MCF 10A (cell line): ENCODE measurements at regions not wholly inside any gene's neighbourhood (a gene's known extent, or its start where the extent isn't known, plus 50 kb on each side); places are given as distances from the start of the nearest gene placed in this dataset.

Experiments used
- BruUV-seq: library from RNA; stranded (reverse); fragments of 400-500 nt; replicated peaks from 2 replicates; lab custom pipeline; 2021; lab: Mats Ljungman, UMichigan
- CTCF ChIA-PET: fragments of 300-600 bp; sonication (Branson Sonifier 250); formaldehyde crosslinking; extraction: SDS; loops from one replicate; lab custom pipeline; 2021; ENCODE audit warnings: antibody characterized with exemption, inconsistent platforms; lab: Yijun Ruan, JAX
- POLR2A ChIA-PET: fragments of 300-600, 350-650 bp; sonication (Branson Sonifier 250); formaldehyde crosslinking; extraction: SDS; loops from one replicate; lab custom pipeline; 2020; ENCODE audit warnings: antibody characterized with exemption, inconsistent platforms; lab: Yijun Ruan, JAX
- DNase-seq: peaks from one replicate; pipeline ENCODE4 v3.0.0-alpha.2; 2018; ENCODE audit not compliant: unreplicated experiment
- H3K27ac Mint-ChIP-seq: one replicate; pipeline ENCODE4 v1.8.0; 2022; ENCODE audit warnings: mild to moderate bottlenecking, low read depth, mixed read lengths; ENCODE audit not compliant: unreplicated experiment
- H3K27me3 Mint-ChIP-seq: one replicate; pipeline ENCODE4 v1.8.0; 2022; ENCODE audit warnings: mixed read lengths; ENCODE audit not compliant: insufficient read depth, unreplicated experiment
- H3K36me3 Mint-ChIP-seq: one replicate; pipeline ENCODE4 v1.8.0; 2022; ENCODE audit warnings: mild to moderate bottlenecking, moderate library complexity, mixed read lengths; ENCODE audit not compliant: insufficient read depth, unreplicated experiment
- H3K4me1 Mint-ChIP-seq: one replicate; pipeline ENCODE4 v1.8.0; 2022; ENCODE audit warnings: mixed read lengths; ENCODE audit not compliant: insufficient read depth, unreplicated experiment
- H3K4me3 Mint-ChIP-seq: one replicate; pipeline ENCODE4 v1.8.0; 2022; ENCODE audit warnings: mild to moderate bottlenecking, moderate library complexity, mixed read lengths; ENCODE audit not compliant: unreplicated experiment
- H3K9me3 Mint-ChIP-seq: one replicate; pipeline ENCODE4 v1.8.0; 2022; ENCODE audit warnings: mixed read lengths; ENCODE audit not compliant: unreplicated experiment
- intact Hi-C: fragments of 100-400 bp; cut with micrococcal nuclease; formaldehyde crosslinking; loops from 2 replicates; pipeline ENCODE4 v1.14.1; 2022
- TF ChIP-seq, protein P1 (sequence below): fragments of 200-600 bp; IDR thresholded peaks from one replicate; pipeline ENCODE4 v1.8.0; 2022; ENCODE audit warnings: antibody characterized with exemption, mild to moderate bottlenecking; ENCODE audit not compliant: unreplicated experiment

DNA sequence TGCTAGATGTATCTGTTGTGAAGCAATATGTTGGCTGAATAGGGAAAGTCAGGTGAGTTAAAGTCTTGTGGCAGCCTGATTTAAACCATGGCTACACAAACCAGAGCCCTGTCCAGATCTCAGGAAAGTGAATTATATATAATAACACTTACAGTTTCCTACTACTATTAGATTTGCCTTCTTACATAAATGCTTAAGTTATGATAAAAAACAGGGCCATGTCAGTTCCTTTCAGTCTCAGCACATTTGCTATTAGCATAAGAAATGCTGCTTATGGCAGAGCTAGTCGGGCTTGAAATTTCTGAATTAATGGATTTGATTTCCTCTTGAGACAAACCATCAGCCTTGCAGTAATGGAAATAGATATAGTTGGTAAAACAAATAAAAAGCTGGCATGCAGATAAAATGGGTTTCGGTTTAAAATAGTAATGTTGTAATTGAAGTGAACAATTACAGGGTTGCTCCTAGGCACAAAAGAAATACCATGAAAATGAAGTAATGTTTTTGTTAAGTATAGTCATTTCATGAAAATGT is 664.2 kb upstream of the ZNF608 start:
- peak overlapping the region; percentile 91 for H3K27ac Mint-ChIP-seq
- TF ChIP-seq, protein P1, sequence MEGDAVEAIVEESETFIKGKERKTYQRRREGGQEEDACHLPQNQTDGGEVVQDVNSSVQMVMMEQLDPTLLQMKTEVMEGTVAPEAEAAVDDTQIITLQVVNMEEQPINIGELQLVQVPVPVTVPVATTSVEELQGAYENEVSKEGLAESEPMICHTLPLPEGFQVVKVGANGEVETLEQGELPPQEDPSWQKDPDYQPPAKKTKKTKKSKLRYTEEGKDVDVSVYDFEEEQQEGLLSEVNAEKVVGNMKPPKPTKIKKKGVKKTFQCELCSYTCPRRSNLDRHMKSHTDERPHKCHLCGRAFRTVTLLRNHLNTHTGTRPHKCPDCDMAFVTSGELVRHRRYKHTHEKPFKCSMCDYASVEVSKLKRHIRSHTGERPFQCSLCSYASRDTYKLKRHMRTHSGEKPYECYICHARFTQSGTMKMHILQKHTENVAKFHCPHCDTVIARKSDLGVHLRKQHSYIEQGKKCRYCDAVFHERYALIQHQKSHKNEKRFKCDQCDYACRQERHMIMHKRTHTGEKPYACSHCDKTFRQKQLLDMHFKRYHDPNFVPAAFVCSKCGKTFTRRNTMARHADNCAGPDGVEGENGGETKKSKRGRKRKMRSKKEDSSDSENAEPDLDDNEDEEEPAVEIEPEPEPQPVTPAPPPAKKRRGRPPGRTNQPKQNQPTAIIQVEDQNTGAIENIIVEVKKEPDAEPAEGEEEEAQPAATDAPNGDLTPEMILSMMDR: no peak
- CTCF ChIA-PET: interaction anchor here (0.6 to 1.5 kb wide), 7 partner anchors 18 to 718 kb away, joined by 3 to 4 read pairs (median 3); no protein-coding TSS in a partner anchor
- BruUV-seq: TSS peak; percentile 43
- POLR2A ChIA-PET: interaction anchor here (0.6 to 6.7 kb wide), 22 partner anchors 11 to 1008 kb away, joined by 3 to 106 read pairs (median 5); partner anchors contain the start of gene ZNF608
- no peaks in the 10 kb centered on the region for H3K9me3 Mint-ChIP-seq
- peaks cover 53% of the 10 kb centered on the region for H3K4me1 Mint-ChIP-seq
- intact Hi-C loops: loop anchor here (1.0 to 10.0 kb wide), 7 partner anchors 74 to 816 kb away; partner anchors contain the start of gene ZNF608
- no peaks in the 10 kb centered on the region for H3K36me3 Mint-ChIP-seq
- peak overlapping the region; percentile 44 for H3K4me3 Mint-ChIP-seq
- no peaks in the 10 kb centered on the region for H3K27me3 Mint-ChIP-seq
- DNase-seq: peak; percentile 78

DNA sequence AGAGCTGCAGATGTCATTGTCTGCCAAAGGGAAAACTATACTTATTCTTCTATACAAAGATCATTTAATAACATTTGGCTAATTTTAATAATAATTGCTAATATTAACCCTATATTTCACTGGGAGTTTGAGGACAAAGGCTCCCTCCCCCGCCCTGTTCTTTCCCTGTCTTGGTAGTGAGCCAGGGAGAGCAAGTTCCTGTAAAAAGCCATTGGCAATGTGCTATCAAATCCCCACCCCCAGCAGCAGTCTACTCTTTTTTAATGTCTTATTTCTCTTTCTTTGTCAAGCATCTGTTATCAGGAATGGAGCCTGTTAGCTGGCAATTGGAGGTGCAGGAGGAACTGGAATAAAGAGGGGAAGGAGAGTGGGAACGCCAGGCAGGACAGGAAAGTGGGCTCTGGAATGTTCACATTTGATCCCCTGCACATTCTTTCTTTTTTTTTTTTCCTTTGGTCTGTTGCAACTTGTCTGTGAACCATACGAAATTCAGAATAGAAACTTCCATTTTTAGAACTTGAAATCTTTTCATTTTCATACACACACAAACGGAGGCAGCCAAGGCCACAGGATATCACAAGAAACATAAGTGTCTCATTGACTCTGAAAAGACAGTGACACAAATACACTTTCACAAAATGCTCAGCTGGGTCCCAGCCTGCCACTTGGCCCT is 664.8 kb upstream of the ZNF608 start:
- Mint-ChIP-seq H3K4me3 (peak overlapping the region; percentile 44), H3K9me3 (no peaks in the 10 kb centered on the region), H3K36me3 (no peaks in the 10 kb centered on the region), H3K27me3 (no peaks in the 10 kb centered on the region), H3K27ac (peak overlapping the region; percentile 91), H3K4me1 (peaks cover 53% of the 10 kb centered on the region)
- DNase-seq: peak; percentile 87
- ChIA-PET POLR2A (interaction anchor here (0.6 to 6.7 kb wide), 28 partner anchors 12 to 1008 kb away, joined by 3 to 106 read pairs (median 4); partner anchors contain the start of gene ZNF608), CTCF (interaction anchor here (0.5 to 1.6 kb wide), 16 partner anchors 18 to 1744 kb away, joined by 3 to 5 read pairs (median 3); no protein-coding TSS in a partner anchor)
- intact Hi-C loops: loop anchor here (1.0 to 10.0 kb wide), 7 partner anchors 74 to 816 kb away; partner anchors contain the start of gene ZNF608
- BruUV-seq: TSS peak; percentile 59
- TF ChIP-seq, protein P1: no peak

DNA sequence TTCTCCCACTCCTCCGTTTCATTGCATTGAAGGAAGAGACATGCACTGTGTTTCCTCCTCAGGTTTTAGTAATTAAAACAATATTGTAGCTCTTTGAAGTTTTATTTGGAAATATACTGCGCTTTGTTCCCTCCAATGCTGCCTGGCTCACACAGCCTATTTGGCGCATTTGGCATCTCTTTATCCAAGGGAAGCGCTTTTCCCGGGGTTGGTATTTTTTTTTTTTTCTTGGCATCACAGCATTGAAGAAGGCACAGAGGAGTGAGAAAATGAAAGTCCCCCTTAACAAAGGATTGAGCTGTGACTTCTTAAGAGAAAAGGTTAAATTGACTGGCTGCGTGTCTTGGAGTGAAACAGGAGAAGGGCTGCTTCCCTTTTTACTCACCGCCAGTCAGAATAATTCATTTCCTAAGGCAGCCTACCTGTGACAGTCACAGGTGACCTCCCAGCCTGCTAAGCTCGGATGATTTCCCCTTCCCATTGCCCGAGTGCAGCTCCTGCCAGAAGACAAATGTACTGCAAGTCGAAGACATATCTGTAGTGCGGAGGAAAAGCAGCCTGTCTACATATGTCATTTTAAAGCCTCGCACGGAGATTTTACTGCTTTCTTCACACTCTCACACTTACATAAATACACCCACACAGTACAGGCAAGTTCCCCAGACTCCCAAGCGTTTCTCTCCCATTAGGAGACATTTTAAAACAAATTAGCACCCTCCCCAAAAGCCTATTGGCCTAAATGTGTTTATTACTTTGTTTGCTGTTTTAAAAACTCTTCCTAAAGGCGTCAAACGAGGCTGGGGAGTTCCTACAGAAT is 665.5 kb upstream of the ZNF608 start:
- DNase-seq: peak; percentile 64
- Mint-ChIP-seq H3K9me3 (no peaks in the 10 kb centered on the region), H3K4me3 (peak overlapping the region; percentile 44), H3K27ac (peak overlapping the region; percentile 91), H3K4me1 (peaks cover 53% of the 10 kb centered on the region), H3K27me3 (no peaks in the 10 kb centered on the region), H3K36me3 (no peaks in the 10 kb centered on the region)
- POLR2A ChIA-PET: interaction anchor here (0.5 to 6.7 kb wide), 28 partner anchors 11 to 955 kb away, joined by 3 to 106 read pairs (median 3); partner anchors contain the start of gene ZNF608
- CTCF ChIA-PET: interaction anchor here (0.5 to 1.6 kb wide), 22 partner anchors 12 to 1745 kb away, joined by 3 to 6 read pairs (median 3); no protein-coding TSS in a partner anchor
- BruUV-seq: TSS peak; percentile 59
- TF ChIP-seq, protein P1: peak; percentile 15
- intact Hi-C loops: loop anchor here (1.0 to 10.0 kb wide), 12 partner anchors 73 to 1741 kb away; partner anchors contain the start of gene ZNF608
